ENCODE measurements at regions not wholly inside any gene's neighbourhood (a gene's known extent, or its start where the extent isn't known, plus 50 kb on each side); places are given as distances from the start of the nearest gene placed in this dataset.

GRCh38 chr6:126529637-126530362 lies 189.9 kb downstream of the CENPW start:
- DNase-seq (ENCODE audit: low spot score) = no peak

- no peak for DNase-seq (ENCODE audit: low spot score)
Observed at GRCh38 chr6:126530775-126531174, 190.9 kb downstream of the CENPW start.

- no peak for DNase-seq (ENCODE audit: low spot score)
Observed at GRCh38 chr6:126531286-126531685, 191.4 kb downstream of the CENPW start.

GRCh38 chr6:126531840-126532239 lies 191.9 kb downstream of the CENPW start:
- no peak for DNase-seq (ENCODE audit: low spot score)

- no peak for DNase-seq (ENCODE audit: low spot score)
Observed at GRCh38 chr6:126534401-126534800, 194.5 kb downstream of the CENPW start.

- DNase-seq (ENCODE audit: low spot score) = no peak
Observed at GRCh38 chr6:126535138-126535537, 195.2 kb downstream of the CENPW start.

GRCh38 chr6:126535595-126535994 lies 195.7 kb downstream of the CENPW start:
- DNase-seq (ENCODE audit: low spot score) = no peak

GRCh38 chr6:126537061-126537816 lies 197.3 kb downstream of the CENPW start:
- DNase-seq (ENCODE audit: low spot score) = no peak

GRCh38 chr6:126539022-126539421 lies 199.1 kb downstream of the CENPW start:
- peak; percentile 25 for DNase-seq (ENCODE audit: low spot score)

- DNase-seq (ENCODE audit: low spot score) = no peak
Observed at GRCh38 chr6:126540161-126540560, 200.2 kb downstream of the CENPW start.

- DNase-seq (ENCODE audit: low spot score) = no peak
Observed at GRCh38 chr6:126541806-126542491, 202.0 kb downstream of the CENPW start.

- DNase-seq (ENCODE audit: low spot score) = no peak
Observed at GRCh38 chr6:126546541-126547120, 206.7 kb downstream of the CENPW start.

- no peak for DNase-seq (ENCODE audit: low spot score)
Observed at GRCh38 chr6:126548300-126548699, 208.4 kb downstream of the CENPW start.

- no peak for DNase-seq (ENCODE audit: low spot score)
Observed at GRCh38 chr6:126550323-126550722, 210.4 kb downstream of the CENPW start.

- DNase-seq (ENCODE audit: low spot score) = no peak
Observed at GRCh38 chr6:126551832-126552231, 211.9 kb downstream of the CENPW start.

- no peak for DNase-seq (ENCODE audit: low spot score)
Observed at GRCh38 chr6:126553854-126554253, 213.9 kb downstream of the CENPW start.

GRCh38 chr6:126570507-126570906 lies 230.6 kb downstream of the CENPW start:
- DNase-seq (ENCODE audit: low spot score) = no peak

GRCh38 chr6:126574301-126574700 lies 234.4 kb downstream of the CENPW start:
- no peak for DNase-seq (ENCODE audit: low spot score)

GRCh38 chr6:126581316-126581715 lies 241.4 kb downstream of the CENPW start:
- no peak for DNase-seq (ENCODE audit: low spot score)

- DNase-seq (ENCODE audit: low spot score) = no peak
Observed at GRCh38 chr6:126600258-126600916, 260.5 kb downstream of the CENPW start.

GRCh38 chr6:126603410-126603809 lies 263.5 kb downstream of the CENPW start:
- DNase-seq (ENCODE audit: low spot score) = no peak

- DNase-seq (ENCODE audit: low spot score) = no peak
Observed at GRCh38 chr6:126605089-126605488, 265.2 kb downstream of the CENPW start.

All from SW480 (cell line).